WTC11 (cell line): ENCODE measurements at regions not wholly inside any gene's neighbourhood (a gene's known extent, or its start where the extent isn't known, plus 50 kb on each side); places are given as distances from the start of the nearest gene placed in this dataset.

ENCODE experiments used
- ATAC-seq: fragments of 200-7000 bp; cut with Tn5 transposase; 2 replicates; pipeline ENCODE4 v1.10.0; 2021; ENCODE audit warnings: mild to moderate bottlenecking, moderate library complexity
- CTCF ChIA-PET: fragments of 300-600 bp; sonication (Branson Sonifier 250); formaldehyde crosslinking; loops from one replicate; lab custom pipeline; 2021; ENCODE audit warnings: antibody characterized with exemption; lab: Charles Lee
- POLR2A ChIA-PET: fragments of 350-600 bp; sonication (Branson Sonifier 250); formaldehyde crosslinking; loops from one replicate; lab custom pipeline; 2021; ENCODE audit warnings: antibody characterized with exemption; lab: Charles Lee
- DNase-seq: peaks from one replicate; pipeline ENCODE4 v3.0.0; 2021; ENCODE audit warnings: low spot score
- H3K27ac Mint-ChIP-seq: 2 replicates; pipeline ENCODE4 v1.8.0; 2021; ENCODE audit warnings: mixed read lengths
- H3K27me3 Mint-ChIP-seq: 2 replicates; pipeline ENCODE4 v1.8.0; 2021; ENCODE audit warnings: low read depth, mild to moderate bottlenecking, moderate library complexity, mixed read lengths
- H3K36me3 Mint-ChIP-seq: 2 replicates; pipeline ENCODE4 v1.8.0; 2021; ENCODE audit warnings: mixed read lengths
- H3K4me1 Mint-ChIP-seq: 2 replicates; pipeline ENCODE4 v1.8.0; 2022; ENCODE audit warnings: mixed read lengths
- H3K4me3 Mint-ChIP-seq: 2 replicates; pipeline ENCODE4 v1.8.0; 2021; ENCODE audit warnings: mild to moderate bottlenecking, moderate library complexity, mixed read lengths
- H3K9me3 Mint-ChIP-seq: 2 replicates; pipeline ENCODE4 v1.8.0; 2021; ENCODE audit warnings: mixed read lengths
- CREM ChIP-seq: sonication (generic); formaldehyde crosslinking; IDR thresholded peaks from 2 replicates; pipeline ENCODE4 v1.8.1; 2022; ENCODE audit warnings: mild to moderate bottlenecking, missing genetic modification reagents, moderate library complexity
- FOXJ3 ChIP-seq: sonication (generic); formaldehyde crosslinking; IDR thresholded peaks from 2 replicates; pipeline ENCODE4 v1.9.0; 2021; ENCODE audit warnings: missing genetic modification reagents, mild to moderate bottlenecking, borderline replicate concordance
- GRHL2 ChIP-seq: fragments of 250-450 bp; sonication (Bioruptor Pico); IDR thresholded peaks from 2 replicates; pipeline ENCODE4 v1.8.0; 2022; ENCODE audit warnings: mild to moderate bottlenecking, moderate library complexity; ENCODE audit not compliant: insufficient replicate concordance, severe bottlenecking
- HMGA2 ChIP-seq: fragments of 250-450 bp; sonication (Bioruptor Pico); IDR thresholded peaks from 2 replicates; pipeline ENCODE4 v1.4.0; 2021; ENCODE audit warnings: mild to moderate bottlenecking, moderate library complexity
- MYBL2 ChIP-seq: sonication (generic); formaldehyde crosslinking; IDR thresholded peaks from 2 replicates; pipeline ENCODE4 v1.8.1; 2023; ENCODE audit warnings: mild to moderate bottlenecking, moderate library complexity, missing genetic modification reagents
- NR3C1 ChIP-seq: sonication (generic); formaldehyde crosslinking; conservative IDR thresholded peaks from 2 replicates; pipeline ENCODE4 v1.8.1; 2023; ENCODE audit warnings: low read depth, mild to moderate bottlenecking, missing genetic modification reagents
- RELA ChIP-seq: sonication (generic); formaldehyde crosslinking; IDR thresholded peaks from 2 replicates; pipeline ENCODE4 v1.8.1; 2022; ENCODE audit warnings: missing genetic modification reagents, mild to moderate bottlenecking, borderline replicate concordance
- SP1 ChIP-seq: sonication (generic); formaldehyde crosslinking; conservative IDR thresholded peaks from 2 replicates; pipeline ENCODE4 v1.8.1; 2022; ENCODE audit warnings: missing genetic modification reagents
- ZBTB21 ChIP-seq: sonication (generic); formaldehyde crosslinking; IDR thresholded peaks from 2 replicates; pipeline ENCODE4 v1.8.1; 2023; ENCODE audit warnings: mild to moderate bottlenecking, missing genetic modification reagents, borderline replicate concordance
- ZNF138 ChIP-seq: sonication (generic); formaldehyde crosslinking; conservative IDR thresholded peaks from 2 replicates; pipeline ENCODE4 v1.8.1; 2022; ENCODE audit warnings: mild to moderate bottlenecking, moderate library complexity, missing genetic modification reagents
- ZNF396 ChIP-seq: fragments of 250-450 bp; sonication (Bioruptor Pico); IDR thresholded peaks from 2 replicates; pipeline ENCODE4 v1.8.0; 2021; ENCODE audit warnings: mild to moderate bottlenecking, moderate library complexity, borderline replicate concordance
- ZNF416 ChIP-seq: fragments of 250-450 bp; sonication (Bioruptor Pico); IDR thresholded peaks from 2 replicates; pipeline ENCODE4 v1.9.0; 2021; ENCODE audit warnings: mild to moderate bottlenecking, inconsistent platforms
- ZNF671 ChIP-seq: fragments of 250-450 bp; sonication (Bioruptor Pico); IDR thresholded peaks from 2 replicates; pipeline ENCODE4 v1.8.0; 2021; ENCODE audit warnings: mild to moderate bottlenecking
- TF ChIP-seq, protein P1 (sequence below): sonication (generic); formaldehyde crosslinking; IDR thresholded peaks from 2 replicates; pipeline ENCODE4 v1.8.0; 2022; ENCODE audit warnings: mild to moderate bottlenecking, missing genetic modification reagents
- TF ChIP-seq, protein P2 (sequence below): sonication (generic); formaldehyde crosslinking; conservative IDR thresholded peaks from 2 replicates; pipeline ENCODE4 v1.8.1; 2022; ENCODE audit warnings: mild to moderate bottlenecking, missing genetic modification reagents
- TF ChIP-seq, protein P3 (sequence below): fragments of 250-450 bp; sonication (Bioruptor Pico); IDR thresholded peaks from 2 replicates; pipeline ENCODE4 v1.8.0; 2021; ENCODE audit warnings: mild to moderate bottlenecking
- TF ChIP-seq, protein P4 (sequence below): fragments of 250-450 bp; sonication (Bioruptor Pico); conservative IDR thresholded peaks from 2 replicates; pipeline ENCODE4 v1.9.0; 2021; ENCODE audit warnings: mild to moderate bottlenecking
- TF ChIP-seq, protein P5 (sequence below): sonication (generic); formaldehyde crosslinking; IDR thresholded peaks from 2 replicates; pipeline ENCODE4 v1.8.0; 2022; ENCODE audit warnings: mild to moderate bottlenecking, missing genetic modification reagents
- TF ChIP-seq, protein P6 (sequence below): sonication (generic); formaldehyde crosslinking; IDR thresholded peaks from 2 replicates; pipeline ENCODE4 v1.8.1; 2023; ENCODE audit warnings: mild to moderate bottlenecking, missing genetic modification reagents, moderate library complexity
- TF ChIP-seq, protein P7 (sequence below): sonication (generic); formaldehyde crosslinking; IDR thresholded peaks from 2 replicates; pipeline ENCODE4 v1.8.1; 2022; ENCODE audit warnings: missing genetic modification reagents, borderline replicate concordance

DNA sequence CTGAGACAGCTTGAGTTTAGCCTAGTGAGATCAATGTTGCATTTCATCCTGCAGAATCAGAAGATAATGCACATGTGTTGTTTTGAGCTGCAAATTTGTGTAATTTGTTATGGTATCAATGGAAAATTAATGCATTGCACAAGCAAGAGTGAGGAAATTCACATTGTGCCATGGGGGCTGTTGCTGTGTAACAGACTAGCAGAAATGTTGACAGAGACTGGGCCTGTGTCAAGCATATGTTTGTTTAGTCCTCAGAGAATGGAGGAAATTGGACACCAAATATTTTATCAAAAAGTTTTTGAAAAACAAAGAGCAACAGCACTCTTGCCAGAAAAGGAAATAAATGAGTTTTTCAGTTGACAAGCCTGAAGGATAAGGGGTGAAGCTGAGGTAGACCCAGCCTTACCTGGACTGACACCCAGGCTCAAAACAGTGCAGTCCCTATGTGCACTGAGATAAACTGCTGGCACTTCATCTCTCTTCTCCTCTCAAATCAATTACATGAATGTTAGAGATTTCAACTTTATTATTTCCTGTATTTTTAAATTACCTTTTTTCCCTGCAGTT is 1150.0 kb downstream of the FSCB start:
- no peak for ATAC-seq
- CTCF ChIA-PET, result no interaction called here

DNA sequence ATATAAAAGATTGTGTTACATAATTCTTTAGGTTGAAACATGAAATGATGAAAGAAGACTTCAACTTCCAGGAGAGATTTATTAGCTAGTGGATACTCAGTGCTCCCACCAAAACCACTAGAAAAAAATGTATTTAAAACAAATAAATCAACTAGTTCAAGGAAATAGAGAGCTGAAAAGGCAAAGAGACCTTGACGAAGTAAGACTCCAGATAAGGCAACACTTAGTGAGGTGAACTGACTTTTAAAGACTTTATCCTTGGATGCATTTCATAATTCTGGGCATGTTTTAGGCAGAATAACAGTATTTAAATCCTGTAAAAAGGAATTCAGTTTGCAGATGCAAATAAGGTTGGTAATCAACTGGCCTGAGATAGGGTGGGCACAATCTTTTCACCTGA is 1150.7 kb downstream of the FSCB start:
- ChIA-PET CTCF (no interaction called here), POLR2A (no interaction called here)
- ATAC-seq (no peak), DNase-seq (no peak)
- TF ChIP-seq, protein P1, sequence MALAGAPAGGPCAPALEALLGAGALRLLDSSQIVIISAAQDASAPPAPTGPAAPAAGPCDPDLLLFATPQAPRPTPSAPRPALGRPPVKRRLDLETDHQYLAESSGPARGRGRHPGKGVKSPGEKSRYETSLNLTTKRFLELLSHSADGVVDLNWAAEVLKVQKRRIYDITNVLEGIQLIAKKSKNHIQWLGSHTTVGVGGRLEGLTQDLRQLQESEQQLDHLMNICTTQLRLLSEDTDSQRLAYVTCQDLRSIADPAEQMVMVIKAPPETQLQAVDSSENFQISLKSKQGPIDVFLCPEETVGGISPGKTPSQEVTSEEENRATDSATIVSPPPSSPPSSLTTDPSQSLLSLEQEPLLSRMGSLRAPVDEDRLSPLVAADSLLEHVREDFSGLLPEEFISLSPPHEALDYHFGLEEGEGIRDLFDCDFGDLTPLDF (CRISPR knock-in tag), result no peak
- TF ChIP-seq RELA (CRISPR knock-in tag) (no peak), GRHL2 (no peak), NR3C1 (no peak)
- TF ChIP-seq, protein P2, sequence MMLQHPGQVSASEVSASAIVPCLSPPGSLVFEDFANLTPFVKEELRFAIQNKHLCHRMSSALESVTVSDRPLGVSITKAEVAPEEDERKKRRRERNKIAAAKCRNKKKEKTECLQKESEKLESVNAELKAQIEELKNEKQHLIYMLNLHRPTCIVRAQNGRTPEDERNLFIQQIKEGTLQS (CRISPR knock-in tag), result no peak
- TF ChIP-seq, protein P3, sequence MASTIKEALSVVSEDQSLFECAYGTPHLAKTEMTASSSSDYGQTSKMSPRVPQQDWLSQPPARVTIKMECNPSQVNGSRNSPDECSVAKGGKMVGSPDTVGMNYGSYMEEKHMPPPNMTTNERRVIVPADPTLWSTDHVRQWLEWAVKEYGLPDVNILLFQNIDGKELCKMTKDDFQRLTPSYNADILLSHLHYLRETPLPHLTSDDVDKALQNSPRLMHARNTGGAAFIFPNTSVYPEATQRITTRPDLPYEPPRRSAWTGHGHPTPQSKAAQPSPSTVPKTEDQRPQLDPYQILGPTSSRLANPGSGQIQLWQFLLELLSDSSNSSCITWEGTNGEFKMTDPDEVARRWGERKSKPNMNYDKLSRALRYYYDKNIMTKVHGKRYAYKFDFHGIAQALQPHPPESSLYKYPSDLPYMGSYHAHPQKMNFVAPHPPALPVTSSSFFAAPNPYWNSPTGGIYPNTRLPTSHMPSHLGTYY (CRISPR knock-in tag), result no peak
- H3K36me3 Mint-ChIP-seq, result no peaks in the 10 kb centered on the region
- no peak overlapping the region for H3K27ac Mint-ChIP-seq
- H3K4me3 Mint-ChIP-seq, result no peak overlapping the region
- no peaks in the 10 kb centered on the region for H3K4me1 Mint-ChIP-seq
- no peaks in the 10 kb centered on the region; the same call in 1 of the 2 replicates for H3K27me3 Mint-ChIP-seq
- no peaks in the 10 kb centered on the region for H3K9me3 Mint-ChIP-seq

More for the DNA sequence above, 1150.0 kb downstream of the FSCB start:
- no peaks in the 10 kb centered on the region for H3K36me3 Mint-ChIP-seq
- TF ChIP-seq, protein P4, sequence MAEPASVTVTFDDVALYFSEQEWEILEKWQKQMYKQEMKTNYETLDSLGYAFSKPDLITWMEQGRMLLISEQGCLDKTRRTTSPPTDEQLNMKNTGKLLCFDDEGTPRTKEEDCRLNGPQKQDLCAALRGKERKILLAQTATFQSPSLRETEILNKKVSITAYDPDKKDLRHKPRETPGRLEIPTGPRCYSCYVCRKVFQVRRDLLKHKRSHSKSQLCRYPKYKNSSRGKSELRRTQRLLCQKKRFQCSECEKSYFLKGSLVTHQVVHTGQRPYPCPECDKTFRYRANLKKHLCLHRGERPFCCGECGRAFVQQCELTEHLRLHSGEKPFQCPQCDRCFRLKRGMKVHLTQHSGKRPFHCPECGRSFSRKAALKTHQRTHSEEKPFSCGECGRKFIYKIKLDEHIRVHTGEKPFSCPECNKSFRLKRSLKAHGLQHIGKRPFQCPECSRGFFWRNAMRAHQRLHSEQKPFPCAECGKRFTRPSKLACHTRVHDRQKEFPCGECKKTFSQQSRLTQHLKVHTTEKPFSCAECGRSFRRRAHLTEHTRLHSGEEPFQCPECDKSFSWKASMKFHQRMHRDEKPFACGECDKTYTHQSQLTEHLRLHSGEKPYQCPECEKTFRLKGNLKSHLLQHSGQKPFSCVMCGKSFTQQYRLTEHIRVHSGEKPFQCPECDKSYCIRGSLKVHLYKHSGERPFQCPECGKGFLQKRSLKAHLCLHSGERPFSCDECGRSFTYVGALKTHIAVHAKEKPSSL (CRISPR knock-in tag), result no peak
- TF ChIP-seq, protein P3 (CRISPR knock-in tag), result no peak
- no peak for TF ChIP-seq HMGA2
- TF ChIP-seq CREM (CRISPR knock-in tag), result no peak
- TF ChIP-seq, protein P5, sequence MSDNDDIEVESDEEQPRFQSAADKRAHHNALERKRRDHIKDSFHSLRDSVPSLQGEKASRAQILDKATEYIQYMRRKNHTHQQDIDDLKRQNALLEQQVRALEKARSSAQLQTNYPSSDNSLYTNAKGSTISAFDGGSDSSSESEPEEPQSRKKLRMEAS (CRISPR knock-in tag), result no peak
- TF ChIP-seq ZNF416 (CRISPR knock-in tag), result no peak
- TF ChIP-seq ZBTB21 (CRISPR knock-in tag), result no peak
- no peak for TF ChIP-seq SP1 (CRISPR knock-in tag)
- TF ChIP-seq FOXJ3 (CRISPR knock-in tag), result no peak
- no peak for TF ChIP-seq MYBL2 (CRISPR knock-in tag)
- no peaks in the 10 kb centered on the region for H3K4me1 Mint-ChIP-seq
- no peaks in the 10 kb centered on the region for H3K9me3 Mint-ChIP-seq
- H3K4me3 Mint-ChIP-seq, result no peak overlapping the region
- no peak overlapping the region for H3K27ac Mint-ChIP-seq
- no peak for DNase-seq
- POLR2A ChIA-PET, result no interaction called here
- no peaks in the 10 kb centered on the region; the same call in 1 of the 2 replicates for H3K27me3 Mint-ChIP-seq

DNA sequence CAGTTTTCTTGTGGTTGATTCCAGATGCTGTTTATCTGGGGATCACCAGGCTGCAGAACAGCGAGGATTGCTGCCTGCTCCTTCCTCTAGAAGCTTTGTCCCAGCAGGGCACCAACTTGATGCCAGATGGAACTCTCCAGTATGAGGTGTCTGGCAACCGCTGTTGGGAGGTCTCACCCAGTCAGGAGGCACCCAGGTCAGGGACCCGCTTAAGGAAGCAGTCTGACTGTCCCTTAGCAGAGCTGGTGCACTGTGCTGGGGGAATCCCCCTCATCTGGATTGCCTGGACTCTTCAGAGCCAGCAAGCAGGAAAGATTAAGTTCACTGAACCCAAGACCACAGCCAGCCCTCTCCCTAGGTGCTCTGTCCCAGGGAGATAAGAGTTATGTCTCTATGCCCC is 1165.2 kb downstream of the FSCB start:
- Mint-ChIP-seq H3K4me3 (no peak overlapping the region), H3K27ac (no peak overlapping the region), H3K9me3 (peaks cover 26% of the 10 kb centered on the region), H3K27me3 (no peaks in the 10 kb centered on the region; the same call in 1 of the 2 replicates), H3K36me3 (peaks cover 9% of the 10 kb centered on the region; the same call in 1 of the 2 replicates), H3K4me1 (peaks cover 5% of the 10 kb centered on the region)
- CTCF ChIA-PET, result no interaction called here
- POLR2A ChIA-PET, result no interaction called here
- ATAC-seq, result no peak
- DNase-seq, result no peak
- TF ChIP-seq ZNF396 (CRISPR knock-in tag) (no peak), CREM (CRISPR knock-in tag) (no peak), ZNF138 (CRISPR knock-in tag) (no peak), ZNF671 (CRISPR knock-in tag) (no peak)
- TF ChIP-seq, protein P3 (CRISPR knock-in tag), result no peak
- TF ChIP-seq, protein P1 (CRISPR knock-in tag), result no peak
- TF ChIP-seq, protein P6, sequence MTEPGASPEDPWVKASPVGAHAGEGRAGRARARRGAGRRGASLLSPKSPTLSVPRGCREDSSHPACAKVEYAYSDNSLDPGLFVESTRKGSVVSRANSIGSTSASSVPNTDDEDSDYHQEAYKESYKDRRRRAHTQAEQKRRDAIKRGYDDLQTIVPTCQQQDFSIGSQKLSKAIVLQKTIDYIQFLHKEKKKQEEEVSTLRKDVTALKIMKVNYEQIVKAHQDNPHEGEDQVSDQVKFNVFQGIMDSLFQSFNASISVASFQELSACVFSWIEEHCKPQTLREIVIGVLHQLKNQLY (CRISPR knock-in tag), result no peak
- TF ChIP-seq, protein P7, sequence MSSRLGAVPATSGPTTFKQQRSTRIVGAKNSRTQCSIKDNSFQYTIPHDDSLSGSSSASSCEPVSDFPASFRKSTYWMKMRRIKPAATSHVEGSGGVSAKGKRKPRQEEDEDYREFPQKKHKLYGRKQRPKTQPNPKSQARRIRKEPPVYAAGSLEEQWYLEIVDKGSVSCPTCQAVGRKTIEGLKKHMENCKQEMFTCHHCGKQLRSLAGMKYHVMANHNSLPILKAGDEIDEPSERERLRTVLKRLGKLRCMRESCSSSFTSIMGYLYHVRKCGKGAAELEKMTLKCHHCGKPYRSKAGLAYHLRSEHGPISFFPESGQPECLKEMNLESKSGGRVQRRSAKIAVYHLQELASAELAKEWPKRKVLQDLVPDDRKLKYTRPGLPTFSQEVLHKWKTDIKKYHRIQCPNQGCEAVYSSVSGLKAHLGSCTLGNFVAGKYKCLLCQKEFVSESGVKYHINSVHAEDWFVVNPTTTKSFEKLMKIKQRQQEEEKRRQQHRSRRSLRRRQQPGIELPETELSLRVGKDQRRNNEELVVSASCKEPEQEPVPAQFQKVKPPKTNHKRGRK, result no peak
